ENCODE measurements at regions not wholly inside any gene's neighbourhood (a gene's known extent, or its start where the extent isn't known, plus 50 kb on each side); places are given as distances from the start of the nearest gene placed in this dataset.

- H3K4me1 Mint-ChIP-seq (ENCODE audit: low read depth, unreplicated experiment) = peaks cover 9% of the 10 kb centered on the region
- DNase-seq = no peak
These were observed 61.5 kb downstream of the RPUSD4 start for GRCh38 chr11:126149759-126150625.

GRCh38 chr11:126148317-126148716, 63.1 kb downstream of the RPUSD4 start:
- Mint-ChIP-seq H3K36me3 (ENCODE audit: unreplicated experiment) (peaks cover 8% of the 10 kb centered on the region), H3K4me3 (ENCODE audit: unreplicated experiment) (no peak overlapping the region), H3K27me3 (ENCODE audit: unreplicated experiment) (peaks cover 5% of the 10 kb centered on the region), H3K27ac (ENCODE audit: unreplicated experiment) (no peak overlapping the region), H3K9me3 (ENCODE audit: unreplicated experiment) (peaks cover 8% of the 10 kb centered on the region), H3K4me1 (ENCODE audit: low read depth, unreplicated experiment) (peaks cover 9% of the 10 kb centered on the region)
- DNase-seq = no peak
- no peak for TF ChIP-seq CTCF (IDR thresholded peaks at IDR 0.05; ENCODE audit: partially characterized antibody, unreplicated experiment)

More at GRCh38 chr11:126149759-126150625, 61.5 kb downstream of the RPUSD4 start:
- peaks cover 8% of the 10 kb centered on the region for H3K36me3 Mint-ChIP-seq (ENCODE audit: unreplicated experiment)
- no peak for TF ChIP-seq CTCF (IDR thresholded peaks at IDR 0.05; ENCODE audit: partially characterized antibody, unreplicated experiment)
- H3K4me3 Mint-ChIP-seq (ENCODE audit: unreplicated experiment) = no peak overlapping the region
- H3K27me3 Mint-ChIP-seq (ENCODE audit: unreplicated experiment) = peaks cover 7% of the 10 kb centered on the region
- H3K27ac Mint-ChIP-seq (ENCODE audit: unreplicated experiment) = no peak overlapping the region
- peaks cover 7% of the 10 kb centered on the region for H3K9me3 Mint-ChIP-seq (ENCODE audit: unreplicated experiment)

- TF ChIP-seq CTCF (IDR thresholded peaks at IDR 0.05; ENCODE audit: partially characterized antibody, unreplicated experiment) = no peak
- peaks cover 9% of the 10 kb centered on the region for H3K4me1 Mint-ChIP-seq (ENCODE audit: low read depth, unreplicated experiment)
- H3K4me3 Mint-ChIP-seq (ENCODE audit: unreplicated experiment) = no peak overlapping the region
- peaks cover 6% of the 10 kb centered on the region for H3K9me3 Mint-ChIP-seq (ENCODE audit: unreplicated experiment)
- H3K27ac Mint-ChIP-seq (ENCODE audit: unreplicated experiment) = no peak overlapping the region
- peaks cover 5% of the 10 kb centered on the region for H3K27me3 Mint-ChIP-seq (ENCODE audit: unreplicated experiment)
- H3K36me3 Mint-ChIP-seq (ENCODE audit: unreplicated experiment) = peaks cover 8% of the 10 kb centered on the region
- DNase-seq = no peak
These were observed 64.0 kb downstream of the RPUSD4 start for GRCh38 chr11:126147208-126148111.

GRCh38 chr11:126146454-126147192, 64.8 kb downstream of the RPUSD4 start:
- Mint-ChIP-seq H3K4me3 (ENCODE audit: unreplicated experiment) (peak overlapping the region; percentile 5), H3K27ac (ENCODE audit: unreplicated experiment) (no peak overlapping the region), H3K36me3 (ENCODE audit: unreplicated experiment) (no peaks in the 10 kb centered on the region), H3K27me3 (ENCODE audit: unreplicated experiment) (peaks cover 5% of the 10 kb centered on the region), H3K9me3 (ENCODE audit: unreplicated experiment) (peaks cover 2% of the 10 kb centered on the region), H3K4me1 (ENCODE audit: low read depth, unreplicated experiment) (peaks cover 9% of the 10 kb centered on the region)
- DNase-seq = no peak
- TF ChIP-seq CTCF (IDR thresholded peaks at IDR 0.05; ENCODE audit: partially characterized antibody, unreplicated experiment) = no peak
